IMR-90 (cell line): ENCODE measurements at regions not wholly inside any gene's neighbourhood (a gene's known extent, or its start where the extent isn't known, plus 50 kb on each side); places are given as distances from the start of the nearest gene placed in this dataset.
"Not testable (repeated sequence)": the region's sequence is repeated elsewhere in the genome, so short reads cannot be mapped to it uniquely, and the experiment has no call there.

ENCODE experiments used
- ATAC-seq: fragments of 200-7000 bp; cut with Tn5 transposase; 2 replicates; pipeline ENCODE4 v1.9.1; 2020; ENCODE audit warnings: low read depth, mild to moderate bottlenecking, moderate library complexity
- BruUV-seq: library from RNA; stranded (reverse); fragments of 400-500 nt; replicated peaks from 2 replicates; lab custom pipeline; 2021; lab: Mats Ljungman, UMichigan
- CTCF ChIA-PET: fragments of 300-600 bp; formaldehyde crosslinking; extraction: SDS; loops from one replicate; lab custom pipeline; 2021; ENCODE audit warnings: antibody characterized with exemption; lab: Yijun Ruan, JAX
- POLR2A ChIA-PET: fragments of 300-600 bp; sonication (Branson Sonifier 250); formaldehyde crosslinking; loops from one replicate; lab custom pipeline; 2022; ENCODE audit warnings: antibody characterized with exemption; ENCODE audit not compliant: unreplicated experiment; lab: Charles Lee
- DNase-seq: peaks from one replicate; pipeline ENCODE4 v3.0.0; 2013
- H2AFZ ChIP-seq: replicated peaks from 2 replicates; pipeline ENCODE3; 2013; ENCODE audit warnings: low read length, mild to moderate bottlenecking; ENCODE audit not compliant: poor library complexity
- H2AK5ac ChIP-seq: 2 replicates; pipeline ENCODE4 v1.6.1; 2013; ENCODE audit warnings: low read depth, low read length, inconsistent platforms
- H2AK9ac ChIP-seq: replicated peaks from 2 replicates; pipeline ENCODE3; 2013; ENCODE audit warnings: mild to moderate bottlenecking, low read depth, low read length, moderate library complexity; ENCODE audit not compliant: poor library complexity
- H2BK120ac ChIP-seq: 2 replicates; pipeline ENCODE4 v1.6.1; 2013; ENCODE audit warnings: low read depth, low read length, inconsistent platforms
- H2BK15ac ChIP-seq: 3 replicates; pipeline ENCODE4 v1.6.1; 2013; ENCODE audit warnings: low read depth, low read length, inconsistent platforms
- H2BK20ac ChIP-seq: 2 replicates; pipeline ENCODE4 v1.6.1; 2013; ENCODE audit warnings: low read depth, mild to moderate bottlenecking, inconsistent platforms, low read length, moderate library complexity
- H2BK5ac ChIP-seq: 2 replicates; pipeline ENCODE4 v1.6.1; 2013; ENCODE audit warnings: mild to moderate bottlenecking, low read depth, low read length, inconsistent platforms; ENCODE audit not compliant: poor library complexity, severe bottlenecking
- H3K14ac ChIP-seq: replicated peaks from 2 replicates; pipeline ENCODE4 v1.6.1; 2013; ENCODE audit warnings: low read depth, low read length, inconsistent platforms
- H3K18ac ChIP-seq: 2 replicates; pipeline ENCODE4 v1.6.1; 2013; ENCODE audit warnings: low read depth, low read length, control low read depth
- H3K23ac ChIP-seq: 2 replicates; pipeline ENCODE4 v1.6.1; 2013; ENCODE audit warnings: low read depth, low read length, inconsistent platforms
- H3K27ac ChIP-seq: 2 replicates; pipeline ENCODE4 v1.5.1; 2013; ENCODE audit warnings: mild to moderate bottlenecking, control low read depth, low read length; ENCODE audit not compliant: insufficient read depth
- H3K27me3 ChIP-seq: 2 replicates; pipeline ENCODE4 v1.6.1; 2013; ENCODE audit warnings: low read length; ENCODE audit not compliant: control insufficient read depth, insufficient read depth
- H3K36me3 ChIP-seq: 2 replicates; pipeline ENCODE4 v1.6.1; 2013; ENCODE audit warnings: low read length, mixed read lengths; ENCODE audit not compliant: control insufficient read depth, insufficient read depth
- H3K4ac ChIP-seq: 2 replicates; pipeline ENCODE4 v1.6.1; 2013; ENCODE audit warnings: low read depth, low read length, inconsistent platforms
- H3K4me1 ChIP-seq: 2 replicates; pipeline ENCODE4 v1.6.1; 2013; ENCODE audit warnings: low read length, mixed read lengths; ENCODE audit not compliant: control insufficient read depth, insufficient read depth
- H3K4me2 ChIP-seq: 2 replicates; pipeline ENCODE4 v1.6.1; 2013; ENCODE audit warnings: low read depth, mild to moderate bottlenecking, control low read depth, low read length, moderate library complexity
- H3K4me3 ChIP-seq: 2 replicates; pipeline ENCODE4 v1.5.1; 2013; ENCODE audit warnings: low read depth, mild to moderate bottlenecking, control low read depth, low read length, moderate library complexity; ENCODE audit not compliant: insufficient read depth
- H3K56ac ChIP-seq: 2 replicates; pipeline ENCODE4 v1.6.1; 2013; ENCODE audit warnings: low read length, inconsistent platforms; ENCODE audit not compliant: insufficient read depth; ENCODE audit errors: extremely low read depth
- H3K79me1 ChIP-seq, 2 experiments: 2 replicates each; pipeline ENCODE4 v1.6.1; 2013; ENCODE audit warnings: low read length in 2 of 2, inconsistent platforms in 1 of 2, low read depth in 1 of 2
- H3K9ac ChIP-seq: 2 replicates; pipeline ENCODE4 v1.6.1; 2013; ENCODE audit warnings: low read depth, low read length, control low read depth
- H3K9me1 ChIP-seq: 2 replicates; pipeline ENCODE4 v1.6.1; 2013; ENCODE audit warnings: low read length, inconsistent platforms; ENCODE audit not compliant: insufficient read depth
- H3K9me3 ChIP-seq: 2 replicates; pipeline ENCODE4 v1.6.1; 2013; ENCODE audit warnings: low read length; ENCODE audit not compliant: control insufficient read depth, insufficient read depth
- H4K20me1 ChIP-seq: 2 replicates; pipeline ENCODE4 v1.6.1; 2013; ENCODE audit warnings: low read length, inconsistent platforms; ENCODE audit not compliant: insufficient read depth
- H4K5ac ChIP-seq: 2 replicates; pipeline ENCODE4 v1.6.1; 2013; ENCODE audit warnings: mild to moderate bottlenecking, low read depth, low read length, control low read depth
- H4K8ac ChIP-seq, 2 experiments: 2 replicates each; pipeline ENCODE4 v1.6.1; 2013; ENCODE audit warnings: low read depth in 2 of 2, low read length in 2 of 2, control low read depth in 1 of 2, inconsistent platforms in 1 of 2
- H4K91ac ChIP-seq: 2 replicates; pipeline ENCODE4 v1.6.1; 2013; ENCODE audit warnings: low read depth, low read length, inconsistent platforms; ENCODE audit not compliant: insufficient read depth
- USF2 ChIP-seq: fragments of 150-350 bp; IDR thresholded peaks from 2 replicates; pipeline ENCODE4 v1.6.1; 2017; ENCODE audit warnings: mild to moderate bottlenecking, antibody characterized with exemption, low read length, low read depth
- WGBS, 2 experiments: methylation state at CpG; one replicate each; pipeline versions ENCODE4 v1.1.5 to v1.1.7; 2013; ENCODE audit warnings: missing lambda C conversion rate in 2 of 2; ENCODE audit not compliant: insufficient read length in 1 of 2; ENCODE audit errors: extremely low coverage in 2 of 2; 5-methylcytosine and 5-hydroxymethylcytosine counted together
- dilution Hi-C: fragments of 300-500 bp; cut with HindIII; formaldehyde crosslinking; loops from one replicate; pipeline ENCODE4 v1.14.3; 2018; ENCODE audit warnings: low sequenced_read_pairs; ENCODE audit not compliant: unreplicated experiment
- in situ Hi-C: fragments of 300-500 bp; cut with MboI; formaldehyde crosslinking; loops from 3 replicates; pipeline ENCODE4 v1.14.3; 2019; ENCODE audit warnings: low sequenced_read_pairs, inconsistent platforms, mixed read lengths
- intact Hi-C: fragments of 100-400 bp; cut with micrococcal nuclease; formaldehyde crosslinking; loops from 2 replicates; pipeline ENCODE4 v1.10.0; 2022

- Histone ChIP-seq H3K27ac (peak overlapping the region; percentile 79), H3K4me3 (peak overlapping the region; percentile 52), H3K9ac (peak overlapping the region; percentile 51; the same call in 1 of the 2 replicates), H2BK5ac (peak overlapping the region; percentile 62), H2BK120ac (0 out of 2 replicates have a peak overlapping the region, but pooled peaks have one; percentile 40)
- DNase-seq, H2BK20ac ChIP-seq, H3K9me3 ChIP-seq, POLR2A ChIA-PET, H4K20me1 ChIP-seq, BruUV-seq, H4K91ac ChIP-seq, H3K79me1 ChIP-seq, H3K56ac ChIP-seq, dilution Hi-C loops, H2AK5ac ChIP-seq, H2AFZ ChIP-seq, CTCF ChIA-PET, intact Hi-C loops, H3K36me3 ChIP-seq, H3K9me1 ChIP-seq, H3K4me2 ChIP-seq, H4K8ac ChIP-seq, H3K14ac ChIP-seq, H3K4ac ChIP-seq, H4K5ac ChIP-seq, H3K27me3 ChIP-seq, in situ Hi-C loops, H3K4me1 ChIP-seq, H2BK15ac ChIP-seq, H2AK9ac ChIP-seq, H3K23ac ChIP-seq, H3K18ac ChIP-seq: not testable (repeated sequence)
- peak; percentile 99 for ATAC-seq
- WGBS, 2 experiments, result no CpG with 5 or more reads among the region's 66 CpGs
- TF ChIP-seq USF2, result peak; percentile 52
Measured at GRCh38 chr10:47705698-47706414, 57.5 kb downstream of the SYT15B start.

- H2BK120ac ChIP-seq, H3K79me1 ChIP-seq, ATAC-seq, H3K4me3 ChIP-seq, BruUV-seq, H3K18ac ChIP-seq, H3K4ac ChIP-seq, H2BK20ac ChIP-seq, H3K9me3 ChIP-seq, CTCF ChIA-PET, H3K23ac ChIP-seq, H3K14ac ChIP-seq, H2AK9ac ChIP-seq, H3K4me1 ChIP-seq, POLR2A ChIA-PET, H3K9me1 ChIP-seq, H4K91ac ChIP-seq, H2BK5ac ChIP-seq, H2BK15ac ChIP-seq, intact Hi-C loops, H3K9ac ChIP-seq, H4K20me1 ChIP-seq, H4K8ac ChIP-seq, H3K27ac ChIP-seq, H3K36me3 ChIP-seq, H3K27me3 ChIP-seq, dilution Hi-C loops, H3K56ac ChIP-seq, H2AK5ac ChIP-seq, H2AFZ ChIP-seq, H3K4me2 ChIP-seq, in situ Hi-C loops, H4K5ac ChIP-seq: not testable (repeated sequence)
- WGBS, 2 experiments, result no CpG with 5 or more reads among the region's 1 CpG
- DNase-seq, result peak; percentile 0
Measured at GRCh38 chr10:47701285-47701684, 62.1 kb downstream of the SYT15B start.
